ENCODE measurements at regions not wholly inside any gene's neighbourhood (a gene's known extent, or its start where the extent isn't known, plus 50 kb on each side); places are given as distances from the start of the nearest gene placed in this dataset.
"Not testable (repeated sequence)": the region's sequence is repeated elsewhere in the genome, so short reads cannot be mapped to it uniquely, and the experiment has no call there.

GRCh38 chr4:49226216-49226866 is 240.3 kb downstream of the CWH43 start:
- not testable (repeated sequence) for TF ChIP-seq CTCF (IDR thresholded peaks at IDR 0.05); ZFX (IDR thresholded peaks at IDR 0.05; ENCODE audit: borderline replicate concordance)
